GM21390 (cell line): ENCODE measurements at regions not wholly inside any gene's neighbourhood (a gene's known extent, or its start where the extent isn't known, plus 50 kb on each side); places are given as distances from the start of the nearest gene placed in this dataset.
"Not testable (repeated sequence)": the region's sequence is repeated elsewhere in the genome, so short reads cannot be mapped to it uniquely, and the experiment has no call there.

Experiments used
- ATAC-seq: cut with Tn5 transposase; IDR thresholded peaks from one replicate; pipeline ENCODE4 v1.9.1; 2021; ENCODE audit not compliant: unreplicated experiment

GRCh38 chr12:118536306-118536906 lies 160.1 kb downstream of the SUDS3 start:
- ATAC-seq, result no peak

GRCh38 chr12:118537481-118537917 lies 161.1 kb downstream of the SUDS3 start:
- ATAC-seq, result no peak

- no peak for ATAC-seq
These were observed 164.7 kb downstream of the SUDS3 start for GRCh38 chr12:118541071-118541470.

- ATAC-seq, result no peak
These were observed 165.6 kb downstream of the SUDS3 start for GRCh38 chr12:118541934-118542333.

- no peak for ATAC-seq
These were observed 167.3 kb downstream of the SUDS3 start for GRCh38 chr12:118543651-118544050.

- no peak for ATAC-seq
These were observed 168.2 kb downstream of the SUDS3 start for GRCh38 chr12:118544569-118544968.

GRCh38 chr12:118547606-118548005 lies 171.3 kb downstream of the SUDS3 start:
- not testable (repeated sequence) for ATAC-seq

GRCh38 chr12:118548887-118549509 lies 172.6 kb downstream of the SUDS3 start:
- ATAC-seq, result no peak

GRCh38 chr12:118549510-118549980 lies 173.2 kb downstream of the SUDS3 start:
- ATAC-seq, result no peak

GRCh38 chr12:118553856-118554504 lies 177.6 kb downstream of the SUDS3 start:
- no peak for ATAC-seq

GRCh38 chr12:118558941-118559340 lies 182.6 kb downstream of the SUDS3 start:
- no peak for ATAC-seq

GRCh38 chr12:118560733-118561132 lies 184.4 kb downstream of the SUDS3 start:
- ATAC-seq, result no peak

- ATAC-seq, result no peak
These were observed 195.4 kb downstream of the SUDS3 start for GRCh38 chr12:118571730-118572129.

GRCh38 chr12:118574288-118574687 lies 197.9 kb downstream of the SUDS3 start:
- no peak for ATAC-seq

GRCh38 chr12:118575730-118576129 lies 199.4 kb downstream of the SUDS3 start:
- ATAC-seq, result no peak

GRCh38 chr12:118581371-118581770 lies 205.0 kb downstream of the SUDS3 start:
- ATAC-seq, result no peak

GRCh38 chr12:118582863-118583262 lies 206.5 kb downstream of the SUDS3 start:
- no peak for ATAC-seq

- ATAC-seq, result no peak
These were observed 210.1 kb downstream of the SUDS3 start for GRCh38 chr12:118586433-118586832.

GRCh38 chr12:118589162-118589561 lies 212.8 kb downstream of the SUDS3 start:
- ATAC-seq, result no peak

- ATAC-seq, result no peak
These were observed 214.2 kb downstream of the SUDS3 start for GRCh38 chr12:118590406-118591150.

- no peak for ATAC-seq
These were observed 227.4 kb downstream of the SUDS3 start for GRCh38 chr12:118603610-118604361.
